Nephron progenitor cell (in vitro differentiated cells): ENCODE measurements at regions not wholly inside any gene's neighbourhood (a gene's known extent, or its start where the extent isn't known, plus 50 kb on each side); places are given as distances from the start of the nearest gene placed in this dataset.

ENCODE experiments used
- DNase-seq: peaks from one replicate; pipeline ENCODE4 v3.0.0; 2021
- H3K27ac Mint-ChIP-seq: 2 replicates; pipeline ENCODE4 v1.8.0; 2021; ENCODE audit warnings: mild to moderate bottlenecking, moderate library complexity, mixed read lengths
- H3K27me3 Mint-ChIP-seq: 2 replicates; pipeline ENCODE4 v1.8.0; 2021; ENCODE audit warnings: mild to moderate bottlenecking, low read depth, mixed read lengths; ENCODE audit not compliant: poor library complexity
- H3K36me3 Mint-ChIP-seq: 2 replicates; pipeline ENCODE4 v1.8.0; 2021; ENCODE audit warnings: low read depth, mixed read lengths
- H3K4me1 Mint-ChIP-seq: 2 replicates; pipeline ENCODE4 v1.8.0; 2021; ENCODE audit warnings: mixed read lengths
- H3K4me3 Mint-ChIP-seq: 2 replicates; pipeline ENCODE4 v1.8.0; 2021; ENCODE audit warnings: mild to moderate bottlenecking, moderate library complexity, mixed read lengths
- H3K9me3 Mint-ChIP-seq: 2 replicates; pipeline ENCODE4 v1.8.0; 2021; ENCODE audit warnings: mild to moderate bottlenecking, moderate library complexity, mixed read lengths
- TF ChIP-seq, protein P1 (sequence below): fragments of 200-600 bp; sonication (generic); IDR thresholded peaks from 2 replicates; pipeline ENCODE4 v1.5.0; 2021; ENCODE audit warnings: antibody characterized with exemption

DNA sequence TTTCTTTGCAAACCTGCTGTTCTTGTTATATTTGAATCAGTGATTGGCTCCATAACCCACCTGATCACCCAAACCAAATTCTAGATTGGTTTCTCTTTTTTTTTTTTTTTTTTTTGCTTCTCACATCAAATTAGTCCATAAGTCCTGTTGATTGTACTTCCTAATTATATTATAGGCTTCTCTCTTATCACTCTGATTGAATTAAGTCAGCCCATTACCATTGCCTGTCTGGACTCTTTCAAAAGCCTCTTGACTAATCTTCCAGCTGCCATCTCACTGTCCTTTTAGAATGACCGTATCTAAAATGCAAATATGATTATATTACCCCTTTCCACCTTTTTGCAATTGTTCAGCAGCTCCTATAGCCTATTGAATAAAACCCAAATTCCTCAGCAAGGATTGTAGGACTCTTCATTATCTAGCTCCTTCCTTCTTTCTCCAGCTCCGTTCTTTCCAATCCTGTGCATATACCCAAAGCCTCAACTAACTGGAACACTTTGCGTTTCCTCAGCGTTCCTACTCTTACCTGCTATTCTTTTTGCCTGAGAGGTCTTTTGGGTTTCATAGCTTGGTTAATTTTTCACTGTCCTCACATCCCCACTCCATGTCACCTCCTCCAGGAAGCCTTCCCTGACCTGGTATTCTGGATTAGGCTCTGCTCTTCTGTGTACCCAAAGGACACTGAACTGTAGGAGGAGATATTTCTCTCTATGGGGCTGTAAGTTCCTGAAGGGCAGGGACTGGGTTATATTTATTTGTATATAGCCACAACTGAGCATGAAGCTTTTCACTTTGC is 423.3 kb downstream of the TMEM135 start:
- no peak overlapping the region for H3K27ac Mint-ChIP-seq
- TF ChIP-seq, protein P1, sequence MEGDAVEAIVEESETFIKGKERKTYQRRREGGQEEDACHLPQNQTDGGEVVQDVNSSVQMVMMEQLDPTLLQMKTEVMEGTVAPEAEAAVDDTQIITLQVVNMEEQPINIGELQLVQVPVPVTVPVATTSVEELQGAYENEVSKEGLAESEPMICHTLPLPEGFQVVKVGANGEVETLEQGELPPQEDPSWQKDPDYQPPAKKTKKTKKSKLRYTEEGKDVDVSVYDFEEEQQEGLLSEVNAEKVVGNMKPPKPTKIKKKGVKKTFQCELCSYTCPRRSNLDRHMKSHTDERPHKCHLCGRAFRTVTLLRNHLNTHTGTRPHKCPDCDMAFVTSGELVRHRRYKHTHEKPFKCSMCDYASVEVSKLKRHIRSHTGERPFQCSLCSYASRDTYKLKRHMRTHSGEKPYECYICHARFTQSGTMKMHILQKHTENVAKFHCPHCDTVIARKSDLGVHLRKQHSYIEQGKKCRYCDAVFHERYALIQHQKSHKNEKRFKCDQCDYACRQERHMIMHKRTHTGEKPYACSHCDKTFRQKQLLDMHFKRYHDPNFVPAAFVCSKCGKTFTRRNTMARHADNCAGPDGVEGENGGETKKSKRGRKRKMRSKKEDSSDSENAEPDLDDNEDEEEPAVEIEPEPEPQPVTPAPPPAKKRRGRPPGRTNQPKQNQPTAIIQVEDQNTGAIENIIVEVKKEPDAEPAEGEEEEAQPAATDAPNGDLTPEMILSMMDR: no peak
- H3K4me1 Mint-ChIP-seq: no peaks in the 10 kb centered on the region
- no peak overlapping the region for H3K4me3 Mint-ChIP-seq
- no peaks in the 10 kb centered on the region for H3K9me3 Mint-ChIP-seq
- H3K36me3 Mint-ChIP-seq: no peaks in the 10 kb centered on the region
- H3K27me3 Mint-ChIP-seq: no peaks in the 10 kb centered on the region
- DNase-seq: no peak

DNA sequence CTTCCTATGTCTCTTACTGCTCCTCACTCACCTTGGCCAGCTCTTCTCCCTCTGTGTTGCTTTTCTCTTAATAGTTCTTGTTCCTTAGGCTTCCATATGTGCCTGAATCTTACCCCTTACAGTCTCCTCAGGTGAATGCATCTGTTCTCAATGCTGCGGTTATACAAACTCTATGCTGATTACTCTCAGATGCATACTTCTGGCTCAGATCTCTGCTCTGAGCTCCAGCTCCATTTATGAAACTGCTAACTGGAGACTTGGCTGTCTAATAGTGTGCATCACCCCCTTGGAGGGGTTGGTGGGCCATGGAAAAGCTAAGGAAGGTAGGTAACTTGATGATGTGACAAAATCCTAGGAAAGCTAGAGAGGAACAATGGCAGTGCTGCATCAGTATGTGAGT is 422.5 kb downstream of the TMEM135 start:
- Mint-ChIP-seq H3K4me3 (no peak overlapping the region), H3K9me3 (no peaks in the 10 kb centered on the region), H3K27ac (no peak overlapping the region), H3K4me1 (no peaks in the 10 kb centered on the region), H3K27me3 (no peaks in the 10 kb centered on the region), H3K36me3 (no peaks in the 10 kb centered on the region)
- TF ChIP-seq, protein P1: no peak
- DNase-seq: no peak

DNA sequence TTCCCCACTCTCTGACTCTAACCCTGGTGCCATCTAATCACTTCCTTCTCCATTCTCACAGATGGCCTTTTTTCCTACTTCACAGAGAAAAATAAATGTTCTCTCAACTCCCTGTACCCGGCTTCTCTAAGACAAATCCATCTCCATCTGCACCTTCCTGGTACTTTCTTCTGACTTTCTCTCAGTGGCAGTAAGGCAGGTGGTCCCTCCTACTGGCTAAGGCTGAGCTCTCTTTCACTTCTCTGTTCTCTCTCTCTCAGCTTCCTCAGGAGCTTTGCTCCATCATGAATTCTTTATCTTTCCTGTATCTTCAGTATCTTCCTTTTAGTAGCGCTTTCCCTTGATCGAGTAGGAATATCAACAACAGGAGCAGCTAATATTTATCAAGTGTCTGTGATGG is 421.6 kb downstream of the TMEM135 start:
- Mint-ChIP-seq H3K9me3 (no peaks in the 10 kb centered on the region), H3K27ac (no peak overlapping the region), H3K4me1 (no peaks in the 10 kb centered on the region), H3K4me3 (no peak overlapping the region), H3K36me3 (no peaks in the 10 kb centered on the region), H3K27me3 (no peaks in the 10 kb centered on the region)
- no peak for DNase-seq
- TF ChIP-seq, protein P1: no peak

DNA sequence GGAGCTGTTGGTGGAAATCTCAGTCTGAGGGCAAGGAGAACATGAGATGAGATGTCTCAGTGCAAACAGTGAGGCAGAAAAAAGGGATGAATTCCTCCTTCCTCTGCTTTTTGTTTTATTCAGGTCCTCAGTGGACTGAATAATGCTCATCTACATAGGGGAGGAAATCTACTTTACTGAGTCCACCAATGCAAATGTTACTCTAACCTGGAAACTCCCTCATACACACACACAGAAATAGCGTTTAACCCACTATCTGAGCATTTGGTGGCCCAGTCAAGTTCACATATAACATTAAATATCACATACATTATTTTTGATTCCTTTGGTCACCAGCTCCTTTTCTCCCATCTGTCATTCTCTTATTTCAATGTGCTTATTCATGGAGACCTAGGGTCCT is 418.8 kb downstream of the TMEM135 start:
- H3K4me3 Mint-ChIP-seq: no peak overlapping the region
- peaks cover 7% of the 10 kb centered on the region for H3K4me1 Mint-ChIP-seq
- no peaks in the 10 kb centered on the region for H3K27me3 Mint-ChIP-seq
- DNase-seq: no peak
- no peak overlapping the region for H3K27ac Mint-ChIP-seq
- no peaks in the 10 kb centered on the region for H3K9me3 Mint-ChIP-seq
- no peaks in the 10 kb centered on the region for H3K36me3 Mint-ChIP-seq
- TF ChIP-seq, protein P1: no peak

DNA sequence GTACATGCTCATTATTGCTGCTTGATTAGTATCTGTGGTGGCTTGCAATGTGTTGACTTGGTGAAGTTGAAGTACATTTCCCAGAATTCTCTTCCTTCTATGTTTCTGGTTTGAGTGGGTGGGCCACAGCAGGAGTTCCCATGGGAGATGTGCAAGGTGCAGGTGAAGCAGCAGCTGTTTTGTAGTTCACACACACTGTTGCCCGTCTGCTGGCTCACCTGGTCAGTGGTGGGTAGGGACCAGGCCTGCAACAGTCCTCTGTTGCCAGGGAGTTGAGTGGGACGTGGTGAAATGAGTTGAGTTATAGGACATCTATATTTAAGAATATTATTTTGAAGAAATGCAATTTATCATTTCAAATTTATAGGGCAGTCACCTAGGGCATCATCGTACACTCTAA is 417.4 kb downstream of the TMEM135 start:
- Mint-ChIP-seq H3K4me1 (peaks cover 13% of the 10 kb centered on the region), H3K36me3 (no peaks in the 10 kb centered on the region), H3K27ac (no peak overlapping the region), H3K27me3 (no peaks in the 10 kb centered on the region), H3K4me3 (no peak overlapping the region), H3K9me3 (no peaks in the 10 kb centered on the region)
- TF ChIP-seq, protein P1: no peak
- DNase-seq: no peak

DNA sequence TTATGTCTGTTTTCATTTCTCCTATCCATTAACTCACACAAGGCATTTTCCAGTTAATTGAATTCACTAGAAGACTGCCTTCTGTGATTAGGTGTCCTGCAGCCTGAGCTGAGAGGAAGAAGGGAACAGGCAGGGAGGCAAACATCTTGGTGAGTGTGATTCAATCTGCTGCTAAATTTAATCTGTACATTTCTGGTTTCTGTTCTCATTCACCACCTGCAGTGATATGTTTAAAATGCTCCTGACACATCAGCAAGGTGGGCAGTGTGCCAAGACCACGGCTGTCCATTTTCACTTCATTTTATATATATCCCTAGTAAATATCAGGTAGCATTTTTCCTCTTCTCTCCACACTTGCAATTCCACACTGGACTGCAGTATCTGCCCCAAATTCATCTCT is 416.5 kb downstream of the TMEM135 start:
- Mint-ChIP-seq H3K4me1 (peaks cover 13% of the 10 kb centered on the region), H3K9me3 (no peaks in the 10 kb centered on the region), H3K27ac (no peak overlapping the region), H3K4me3 (no peak overlapping the region), H3K36me3 (no peaks in the 10 kb centered on the region), H3K27me3 (no peaks in the 10 kb centered on the region)
- no peak for DNase-seq
- TF ChIP-seq, protein P1: no peak
